HCT116 (cell line): ENCODE measurements at regions not wholly inside any gene's neighbourhood (a gene's known extent, or its start where the extent isn't known, plus 50 kb on each side); places are given as distances from the start of the nearest gene placed in this dataset.

Experiments
- ATAC-seq: fragments of 200-7000 bp; cut with Tn5 transposase; 2 replicates; pipeline ENCODE4 v1.9.1; 2020; ENCODE audit warnings: mild to moderate bottlenecking, moderate library complexity
- BruUV-seq: library from RNA; stranded (reverse); fragments of 400-500 nt; replicated peaks from 2 replicates; lab custom pipeline; 2021; lab: Mats Ljungman, UMichigan
- CTCF ChIA-PET: fragments of 300-600 bp; sonication (Branson Sonifier 250); formaldehyde crosslinking; loops from one replicate; lab custom pipeline; 2021; ENCODE audit warnings: antibody characterized with exemption; lab: Charles Lee
- POLR2A ChIA-PET: fragments of 300-600, 350-600 bp; sonication (Branson Sonifier 250); formaldehyde crosslinking; loops from one replicate; lab custom pipeline; 2021; ENCODE audit warnings: antibody characterized with exemption; lab: Charles Lee
- RAD21 ChIA-PET, 2 experiments: fragments of 300-600 bp; sonication (Branson Sonifier 250); formaldehyde crosslinking; loops; one replicate each; lab custom pipeline; 2023; ENCODE audit warnings: low total read pairs in 2 of 2; ENCODE audit not compliant: uncharacterized antibody in 2 of 2, unreplicated experiment in 2 of 2, low non-redundant PET in 1 of 2; lab: Charles Lee
- DNase-seq: peaks from one replicate; pipeline ENCODE4 v3.0.0-alpha.2; 2010; ENCODE audit warnings: low read depth, low spot score
- H2AFZ ChIP-seq: fragments of 200-600 bp; shearing (Covaris generic), sonication (generic); 2 replicates; pipeline ENCODE4 v1.6.1; 2017; ENCODE audit warnings: low read depth, mixed run types, mixed read lengths, antibody characterized with exemption, low read length; ENCODE audit not compliant: poor library complexity, severe bottlenecking
- H3K27ac ChIP-seq: 2 replicates; pipeline ENCODE4 v1.5.1; 2012; ENCODE audit warnings: low read depth, low read length
- H3K27me3 ChIP-seq: fragments of 200-600 bp; sonication (generic); 2 replicates; pipeline ENCODE4 v1.6.1; 2016; ENCODE audit warnings: mixed run types, low read length, mixed read lengths; ENCODE audit not compliant: insufficient read depth
- H3K36me3 ChIP-seq, 2 experiments: fragments of 200-500 bp in 1 of 2; fragments of 200-600 bp in 1 of 2; sonication (Bioruptor generic) in 1 of 2; sonication (generic) in 1 of 2; 2 replicates each; pipeline versions ENCODE4 v1.5.1 to v1.6.1; 2014 to 2016; ENCODE audit warnings: low read length in 2 of 2, inconsistent platforms in 1 of 2, mixed read lengths in 1 of 2, mixed run types in 1 of 2; ENCODE audit not compliant: insufficient read depth in 2 of 2, control insufficient read depth in 1 of 2
- H3K4me1 ChIP-seq, 2 experiments: fragments of 200-600 bp in 1 of 2; sonication (generic) in 1 of 2; 2 replicates each; pipeline versions ENCODE4 v1.5.1 to v1.6.1; 2012 to 2017; ENCODE audit warnings: low read length in 2 of 2, inconsistent platforms in 1 of 2, mild to moderate bottlenecking in 1 of 2, mixed read lengths in 1 of 2, mixed run types in 1 of 2, moderate library complexity in 1 of 2; ENCODE audit not compliant: insufficient read depth in 2 of 2, control insufficient read depth in 1 of 2
- H3K4me2 ChIP-seq: fragments of 200-600 bp; sonication (generic); 2 replicates; pipeline ENCODE4 v1.6.1; 2017; ENCODE audit warnings: mixed run types, low read length, mixed read lengths
- H3K4me3 ChIP-seq, 2 experiments: fragments of 200-600 bp in 1 of 2; sonication (generic) in 1 of 2; replicated peaks in 1 of 2; 2 replicates each; pipeline ENCODE4 v1.5.1; 2011 to 2016; ENCODE audit warnings: low read length in 2 of 2, control low read depth in 1 of 2, low read depth in 1 of 2, mild to moderate bottlenecking in 1 of 2, mixed read lengths in 1 of 2, mixed run types in 1 of 2
- H3K79me2 ChIP-seq: fragments of 200-600 bp; sonication (generic); 2 replicates; pipeline ENCODE4 v1.6.1; 2017; ENCODE audit warnings: mild to moderate bottlenecking, mixed run types, low read length, moderate library complexity, mixed read lengths; ENCODE audit not compliant: insufficient read depth
- H3K9ac ChIP-seq: fragments of 200-600 bp; sonication (generic); 2 replicates; pipeline ENCODE4 v1.6.1; 2016; ENCODE audit warnings: low read length, mixed read lengths
- H3K9me2 ChIP-seq: fragments of 200-600 bp; sonication (generic), shearing (Covaris generic); 2 replicates; pipeline ENCODE4 v1.6.1; 2017; ENCODE audit warnings: mixed run types, mild to moderate bottlenecking, moderate library complexity; ENCODE audit not compliant: insufficient read depth
- H3K9me3 ChIP-seq, 2 experiments: fragments of 200-500 bp in 1 of 2; fragments of 200-600 bp in 1 of 2; sonication (Bioruptor generic) in 1 of 2; sonication (generic) in 1 of 2; 2 replicates each; pipeline ENCODE4 v1.6.1; 2014 to 2017; ENCODE audit warnings: low read length in 2 of 2, mixed read lengths in 2 of 2, inconsistent platforms in 1 of 2, low read depth in 1 of 2, mild to moderate bottlenecking in 1 of 2, mixed run types in 1 of 2, moderate library complexity in 1 of 2; ENCODE audit not compliant: control insufficient read depth in 1 of 2, insufficient read depth in 1 of 2
- H4K20me1 ChIP-seq: fragments of 200-600 bp; sonication (generic), shearing (Covaris generic); 2 replicates; pipeline ENCODE4 v1.6.1; 2017; ENCODE audit warnings: mixed run types, mild to moderate bottlenecking, moderate library complexity; ENCODE audit not compliant: insufficient read depth
- CBX3 ChIP-seq: IDR thresholded peaks from 2 replicates; pipeline ENCODE4 v1.6.1; 2012; ENCODE audit warnings: low read depth
- CEBPB ChIP-seq: IDR thresholded peaks from 2 replicates; pipeline ENCODE4 v1.6.1; 2012; ENCODE audit warnings: low read depth
- EGR1 ChIP-seq: IDR thresholded peaks from 2 replicates; pipeline ENCODE4 v1.6.1; 2012; ENCODE audit warnings: low read depth
- ELF1 ChIP-seq: IDR thresholded peaks from 2 replicates; pipeline ENCODE4 v1.6.1; 2012; ENCODE audit warnings: low read depth, borderline replicate concordance
- EZH2phosphoT487 ChIP-seq: fragments of 200-600 bp; IDR thresholded peaks from 2 replicates; pipeline ENCODE4 v1.6.1; 2018; ENCODE audit warnings: antibody characterized with exemption, borderline replicate concordance
- FOSL1 ChIP-seq: IDR thresholded peaks from 2 replicates; pipeline ENCODE4 v1.6.1; 2012; ENCODE audit warnings: low read depth
- JUND ChIP-seq: IDR thresholded peaks from 2 replicates; pipeline ENCODE4 v1.6.1; 2012
- POLR2A ChIP-seq: IDR thresholded peaks from 2 replicates; pipeline ENCODE4 v1.7.0; 2011; ENCODE audit warnings: borderline replicate concordance; ENCODE audit not compliant: insufficient read depth, insufficient read length; ENCODE audit errors: extremely low read depth
- RAD21 ChIP-seq: IDR thresholded peaks from 2 replicates; pipeline ENCODE4 v1.6.1; 2012; ENCODE audit warnings: low read depth, mild to moderate bottlenecking
- SIN3A ChIP-seq: IDR thresholded peaks from 2 replicates; pipeline ENCODE4 v1.6.1; 2012; ENCODE audit warnings: low read depth
- SP1 ChIP-seq: IDR thresholded peaks from 2 replicates; pipeline ENCODE4 v1.6.1; 2012; ENCODE audit warnings: low read depth
- SRF ChIP-seq: IDR thresholded peaks from 2 replicates; pipeline ENCODE4 v1.6.1; 2012; ENCODE audit warnings: low read depth
- TCF7L2 ChIP-seq: IDR thresholded peaks from 2 replicates; pipeline ENCODE4 v1.7.0; 2011; ENCODE audit warnings: borderline replicate concordance, inconsistent platforms; ENCODE audit not compliant: insufficient read depth, insufficient read length; ENCODE audit errors: extremely low read depth
- ZFX ChIP-seq: fragments of 450-650 bp; IDR thresholded peaks from 2 replicates; pipeline ENCODE4 v1.6.1; 2017
- ZNF274 ChIP-seq: fragments of 200-500 bp; sonication (Bioruptor generic); IDR thresholded peaks from 2 replicates; pipeline ENCODE4 v1.6.1; 2014; ENCODE audit warnings: mild to moderate bottlenecking, low read depth, low read length, inconsistent platforms
- intact Hi-C: fragments of 100-400 bp; cut with micrococcal nuclease; formaldehyde crosslinking; loops from 2 replicates; pipeline ENCODE4 v1.10.0; 2022
- TF ChIP-seq, protein P1 (sequence below): IDR thresholded peaks from 2 replicates; pipeline ENCODE4 v1.6.1; 2011; ENCODE audit warnings: mild to moderate bottlenecking, low read length, moderate library complexity; ENCODE audit not compliant: insufficient replicate concordance; ENCODE audit errors: extremely low read depth
- TF ChIP-seq, protein P2 (sequence below): IDR thresholded peaks from 2 replicates; pipeline ENCODE4 v1.6.1; 2012
- TF ChIP-seq, protein P3 (sequence below), 3 experiments: fragments of 200-600 bp in 1 of 3; sonication (generic) in 1 of 3; IDR thresholded peaks in 2 of 3; conservative IDR thresholded peaks in 1 of 3; 2 replicates each; pipeline ENCODE4 v1.5.1; 2012 to 2017; ENCODE audit warnings: low read depth in 2 of 3, low read length in 2 of 3, antibody characterized with exemption in 1 of 3, borderline replicate concordance in 1 of 3, control low read depth in 1 of 3, mild to moderate bottlenecking in 1 of 3, mixed read lengths in 1 of 3, mixed run types in 1 of 3, moderate library complexity in 1 of 3; ENCODE audit not compliant: insufficient read depth in 1 of 3
- TF ChIP-seq, protein P4 (sequence below): IDR thresholded peaks from 2 replicates; pipeline ENCODE4 v1.6.1; 2012
- TF ChIP-seq, protein P5 (sequence below): IDR thresholded peaks from 2 replicates; pipeline ENCODE4 v1.6.1; 2012; ENCODE audit warnings: low read depth

DNA sequence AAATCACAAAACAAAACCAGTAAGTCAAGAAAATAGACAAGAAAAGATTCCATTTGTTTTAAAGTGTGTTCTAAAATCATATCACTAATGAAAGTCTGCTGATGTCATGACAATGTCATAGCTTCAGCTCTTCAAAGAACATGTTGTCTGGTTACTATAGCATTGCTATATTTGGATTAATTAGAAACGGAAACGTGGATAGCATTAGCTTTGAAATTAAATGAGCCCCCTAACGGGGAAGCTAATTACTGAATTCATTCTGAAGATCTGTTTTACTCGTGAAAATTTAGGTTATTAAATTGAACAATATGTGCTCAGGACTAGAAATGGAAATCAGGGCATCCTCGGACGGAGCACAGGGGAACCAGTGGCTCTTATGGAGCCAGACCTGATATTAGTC, 316.7 kb upstream of the AGTR1 start:
- no peak overlapping the region for H3K9ac ChIP-seq
- no peak for ATAC-seq
- H3K4me3 ChIP-seq = no peak overlapping the region
- BruUV-seq = no TSS peak
- intact Hi-C loops = loop anchor here (2.0 to 5.0 kb wide), 2 partner anchors 251 to 562 kb away; no protein-coding TSS in a partner anchor
- ChIA-PET RAD21 (interaction anchor here (2.1 to 2.9 kb wide), 2 partner anchors 338 kb away, joined by 8 to 10 read pairs; no protein-coding TSS in a partner anchor), CTCF (interaction anchor here (0.8 to 3.4 kb wide), 14 partner anchors 11 to 574 kb away, joined by 3 to 65 read pairs (median 6); no protein-coding TSS in a partner anchor), POLR2A (interaction anchor here (0.8 kb wide), 1 partner anchor 13 kb away, joined by 3 read pairs; no protein-coding TSS in a partner anchor)
- no peaks in the 10 kb centered on the region for H3K36me3 ChIP-seq
- H3K4me1 ChIP-seq = no peaks in the 10 kb centered on the region
- H3K9me3 ChIP-seq = no peaks in the 10 kb centered on the region
- no peak overlapping the region for H3K27ac ChIP-seq
- H3K9me2 ChIP-seq = no peaks in the 10 kb centered on the region
- H3K27me3 ChIP-seq = no peaks in the 10 kb centered on the region
- no peaks in the 10 kb centered on the region for H4K20me1 ChIP-seq
- no peak for TF ChIP-seq SP1
- TF ChIP-seq, protein P1, sequence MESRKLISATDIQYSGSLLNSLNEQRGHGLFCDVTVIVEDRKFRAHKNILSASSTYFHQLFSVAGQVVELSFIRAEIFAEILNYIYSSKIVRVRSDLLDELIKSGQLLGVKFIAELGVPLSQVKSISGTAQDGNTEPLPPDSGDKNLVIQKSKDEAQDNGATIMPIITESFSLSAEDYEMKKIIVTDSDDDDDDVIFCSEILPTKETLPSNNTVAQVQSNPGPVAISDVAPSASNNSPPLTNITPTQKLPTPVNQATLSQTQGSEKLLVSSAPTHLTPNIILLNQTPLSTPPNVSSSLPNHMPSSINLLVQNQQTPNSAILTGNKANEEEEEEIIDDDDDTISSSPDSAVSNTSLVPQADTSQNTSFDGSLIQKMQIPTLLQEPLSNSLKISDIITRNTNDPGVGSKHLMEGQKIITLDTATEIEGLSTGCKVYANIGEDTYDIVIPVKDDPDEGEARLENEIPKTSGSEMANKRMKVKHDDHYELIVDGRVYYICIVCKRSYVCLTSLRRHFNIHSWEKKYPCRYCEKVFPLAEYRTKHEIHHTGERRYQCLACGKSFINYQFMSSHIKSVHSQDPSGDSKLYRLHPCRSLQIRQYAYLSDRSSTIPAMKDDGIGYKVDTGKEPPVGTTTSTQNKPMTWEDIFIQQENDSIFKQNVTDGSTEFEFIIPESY = no peak
- no peak for TF ChIP-seq SRF
- TF ChIP-seq FOSL1 = no peak
- TF ChIP-seq CEBPB = no peak
- TF ChIP-seq ZNF274 = no peak
- no peak for TF ChIP-seq TCF7L2
- TF ChIP-seq POLR2A = no peak
- TF ChIP-seq CBX3 = no peak
- no peak for TF ChIP-seq SIN3A
- TF ChIP-seq, protein P2, sequence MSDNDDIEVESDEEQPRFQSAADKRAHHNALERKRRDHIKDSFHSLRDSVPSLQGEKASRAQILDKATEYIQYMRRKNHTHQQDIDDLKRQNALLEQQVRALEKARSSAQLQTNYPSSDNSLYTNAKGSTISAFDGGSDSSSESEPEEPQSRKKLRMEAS = no peak
- TF ChIP-seq, protein P3, sequence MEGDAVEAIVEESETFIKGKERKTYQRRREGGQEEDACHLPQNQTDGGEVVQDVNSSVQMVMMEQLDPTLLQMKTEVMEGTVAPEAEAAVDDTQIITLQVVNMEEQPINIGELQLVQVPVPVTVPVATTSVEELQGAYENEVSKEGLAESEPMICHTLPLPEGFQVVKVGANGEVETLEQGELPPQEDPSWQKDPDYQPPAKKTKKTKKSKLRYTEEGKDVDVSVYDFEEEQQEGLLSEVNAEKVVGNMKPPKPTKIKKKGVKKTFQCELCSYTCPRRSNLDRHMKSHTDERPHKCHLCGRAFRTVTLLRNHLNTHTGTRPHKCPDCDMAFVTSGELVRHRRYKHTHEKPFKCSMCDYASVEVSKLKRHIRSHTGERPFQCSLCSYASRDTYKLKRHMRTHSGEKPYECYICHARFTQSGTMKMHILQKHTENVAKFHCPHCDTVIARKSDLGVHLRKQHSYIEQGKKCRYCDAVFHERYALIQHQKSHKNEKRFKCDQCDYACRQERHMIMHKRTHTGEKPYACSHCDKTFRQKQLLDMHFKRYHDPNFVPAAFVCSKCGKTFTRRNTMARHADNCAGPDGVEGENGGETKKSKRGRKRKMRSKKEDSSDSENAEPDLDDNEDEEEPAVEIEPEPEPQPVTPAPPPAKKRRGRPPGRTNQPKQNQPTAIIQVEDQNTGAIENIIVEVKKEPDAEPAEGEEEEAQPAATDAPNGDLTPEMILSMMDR (IDR thresholded peaks at IDR 0.05 in 2 of 3, conservative IDR thresholded peaks at IDR 0.05 in 1 of 3; ENCODE audit: borderline replicate concordance in 1 of 3, insufficient read depth in 1 of 3, low read depth in 2 of 3, low read length in 2 of 3) = no peak
- no peak for TF ChIP-seq JUND
- no peak for TF ChIP-seq EGR1
- no peak for TF ChIP-seq ELF1
- TF ChIP-seq RAD21 = no peak
- TF ChIP-seq, protein P4, sequence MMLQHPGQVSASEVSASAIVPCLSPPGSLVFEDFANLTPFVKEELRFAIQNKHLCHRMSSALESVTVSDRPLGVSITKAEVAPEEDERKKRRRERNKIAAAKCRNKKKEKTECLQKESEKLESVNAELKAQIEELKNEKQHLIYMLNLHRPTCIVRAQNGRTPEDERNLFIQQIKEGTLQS = no peak
- no peak for TF ChIP-seq EZH2phosphoT487
- no peak for TF ChIP-seq ZFX
- TF ChIP-seq, protein P5, sequence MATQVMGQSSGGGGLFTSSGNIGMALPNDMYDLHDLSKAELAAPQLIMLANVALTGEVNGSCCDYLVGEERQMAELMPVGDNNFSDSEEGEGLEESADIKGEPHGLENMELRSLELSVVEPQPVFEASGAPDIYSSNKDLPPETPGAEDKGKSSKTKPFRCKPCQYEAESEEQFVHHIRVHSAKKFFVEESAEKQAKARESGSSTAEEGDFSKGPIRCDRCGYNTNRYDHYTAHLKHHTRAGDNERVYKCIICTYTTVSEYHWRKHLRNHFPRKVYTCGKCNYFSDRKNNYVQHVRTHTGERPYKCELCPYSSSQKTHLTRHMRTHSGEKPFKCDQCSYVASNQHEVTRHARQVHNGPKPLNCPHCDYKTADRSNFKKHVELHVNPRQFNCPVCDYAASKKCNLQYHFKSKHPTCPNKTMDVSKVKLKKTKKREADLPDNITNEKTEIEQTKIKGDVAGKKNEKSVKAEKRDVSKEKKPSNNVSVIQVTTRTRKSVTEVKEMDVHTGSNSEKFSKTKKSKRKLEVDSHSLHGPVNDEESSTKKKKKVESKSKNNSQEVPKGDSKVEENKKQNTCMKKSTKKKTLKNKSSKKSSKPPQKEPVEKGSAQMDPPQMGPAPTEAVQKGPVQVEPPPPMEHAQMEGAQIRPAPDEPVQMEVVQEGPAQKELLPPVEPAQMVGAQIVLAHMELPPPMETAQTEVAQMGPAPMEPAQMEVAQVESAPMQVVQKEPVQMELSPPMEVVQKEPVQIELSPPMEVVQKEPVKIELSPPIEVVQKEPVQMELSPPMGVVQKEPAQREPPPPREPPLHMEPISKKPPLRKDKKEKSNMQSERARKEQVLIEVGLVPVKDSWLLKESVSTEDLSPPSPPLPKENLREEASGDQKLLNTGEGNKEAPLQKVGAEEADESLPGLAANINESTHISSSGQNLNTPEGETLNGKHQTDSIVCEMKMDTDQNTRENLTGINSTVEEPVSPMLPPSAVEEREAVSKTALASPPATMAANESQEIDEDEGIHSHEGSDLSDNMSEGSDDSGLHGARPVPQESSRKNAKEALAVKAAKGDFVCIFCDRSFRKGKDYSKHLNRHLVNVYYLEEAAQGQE = no peak
- TF ChIP-seq, all 23 proteins: peak for 0
- Histone ChIP-seq H3K4me2 (no peak overlapping the region), H3K79me2 (no peaks in the 10 kb centered on the region), H2AFZ (no peak overlapping the region)
- DNase-seq = no peak
